SK-N-SH treated with all-trans-retinoic acid at 6 μM for 48 hours (cell line): ENCODE measurements at regions not wholly inside any gene's neighbourhood (a gene's known extent, or its start where the extent isn't known, plus 50 kb on each side); places are given as distances from the start of the nearest gene placed in this dataset.

ENCODE experiments used
- ATAC-seq: fragments of 200-7000 bp; cut with Tn5 transposase; 3 replicates; pipeline ENCODE4 v1.9.1; 2020; ENCODE audit warnings: mild to moderate bottlenecking, moderate library complexity
- ARNTL ChIP-seq: fragments of 450-650 bp; formaldehyde crosslinking; IDR thresholded peaks from 2 replicates; pipeline ENCODE4 v1.5.0; 2020; ENCODE audit warnings: low read depth, mild to moderate bottlenecking, moderate library complexity, borderline replicate concordance
- BACH2 ChIP-seq: fragments of 250-450 bp; sonication (Bioruptor Pico); IDR thresholded peaks from 2 replicates; pipeline ENCODE4 v1.9.0; 2021; ENCODE audit warnings: mild to moderate bottlenecking, borderline replicate concordance
- CREB5 ChIP-seq: fragments of 250-450 bp; sonication (Bioruptor Pico); IDR thresholded peaks from 2 replicates; pipeline ENCODE4 v1.5.1; 2020; ENCODE audit warnings: low read depth, mild to moderate bottlenecking, moderate library complexity
- CSRNP3 ChIP-seq: fragments of 250-450 bp; sonication (Bioruptor Pico); IDR thresholded peaks from 2 replicates; pipeline ENCODE4 v1.5.1; 2021; ENCODE audit warnings: mild to moderate bottlenecking, moderate library complexity
- ESRRG ChIP-seq: fragments of 250-450 bp; sonication (Bioruptor Pico); IDR thresholded peaks from 2 replicates; pipeline ENCODE4 v1.6.1; 2021; ENCODE audit warnings: mild to moderate bottlenecking
- GLIS3 ChIP-seq: fragments of 250-450 bp; sonication (Bioruptor Pico); IDR thresholded peaks from 2 replicates; pipeline ENCODE4 v1.5.0; 2020; ENCODE audit warnings: mild to moderate bottlenecking, moderate library complexity
- OSR1 ChIP-seq: fragments of 250-450 bp; sonication (Bioruptor Pico); IDR thresholded peaks from 2 replicates; pipeline ENCODE4 v1.8.0; 2022; ENCODE audit warnings: moderate library complexity, mild to moderate bottlenecking, inconsistent platforms
- PATZ1 ChIP-seq: fragments of 250-450 bp; sonication (Bioruptor Pico); IDR thresholded peaks from 2 replicates; pipeline ENCODE4 v1.8.0; 2020; ENCODE audit warnings: mild to moderate bottlenecking, moderate library complexity, borderline replicate concordance
- POU6F1 ChIP-seq: fragments of 250-450 bp; sonication (Bioruptor Pico); IDR thresholded peaks from 2 replicates; pipeline ENCODE4 v1.8.0; 2021; ENCODE audit warnings: low read depth, mild to moderate bottlenecking, moderate library complexity, borderline replicate concordance
- PPARA ChIP-seq: fragments of 250-450 bp; sonication (Bioruptor Pico); IDR thresholded peaks from 2 replicates; pipeline ENCODE4 v1.5.0; 2020; ENCODE audit warnings: mild to moderate bottlenecking, borderline replicate concordance
- RARB ChIP-seq: fragments of 250-450 bp; sonication (Bioruptor Pico); IDR thresholded peaks from 2 replicates; pipeline ENCODE4 v1.8.0; 2021; ENCODE audit warnings: mild to moderate bottlenecking, moderate library complexity
- TCF4 ChIP-seq: fragments of 250-450 bp; sonication (Bioruptor Pico); IDR thresholded peaks from 2 replicates; pipeline ENCODE4 v1.8.0; 2021; ENCODE audit warnings: mild to moderate bottlenecking, moderate library complexity, borderline replicate concordance
- TOX ChIP-seq: fragments of 250-450 bp; sonication (Bioruptor Pico); IDR thresholded peaks from 2 replicates; pipeline ENCODE4 v1.8.0; 2021; ENCODE audit warnings: mild to moderate bottlenecking, moderate library complexity, borderline replicate concordance
- ZFP3 ChIP-seq: fragments of 250-450 bp; sonication (Bioruptor Pico); IDR thresholded peaks from 2 replicates; pipeline ENCODE4 v1.5.0; 2020; ENCODE audit warnings: mild to moderate bottlenecking, moderate library complexity
- ZFP30 ChIP-seq: fragments of 450-650 bp; formaldehyde crosslinking; IDR thresholded peaks from 2 replicates; pipeline ENCODE4 v1.5.0; 2022; ENCODE audit warnings: mild to moderate bottlenecking, moderate library complexity
- ZNF565 ChIP-seq: fragments of 450-650 bp; formaldehyde crosslinking; conservative IDR thresholded peaks from 2 replicates; pipeline ENCODE4 v1.5.0; 2020; ENCODE audit warnings: low read depth, mild to moderate bottlenecking, moderate library complexity
- ZNF70 ChIP-seq: fragments of 450-650 bp; formaldehyde crosslinking; IDR thresholded peaks from 2 replicates; pipeline ENCODE4 v1.5.0; 2020; ENCODE audit warnings: mild to moderate bottlenecking, moderate library complexity
- ZNF8 ChIP-seq: fragments of 450-650 bp; formaldehyde crosslinking; IDR thresholded peaks from 2 replicates; pipeline ENCODE4 v1.5.0; 2020; ENCODE audit warnings: mild to moderate bottlenecking, moderate library complexity

- TF ChIP-seq BACH2 (CRISPR knock-in tag), result no peak
- TF ChIP-seq CREB5 (CRISPR knock-in tag), result no peak
- TF ChIP-seq ZNF565 (CRISPR knock-in tag), result no peak
- no peak for TF ChIP-seq POU6F1 (CRISPR knock-in tag)
- no peak for TF ChIP-seq PPARA (CRISPR knock-in tag)
- TF ChIP-seq ARNTL (CRISPR knock-in tag), result no peak
- no peak for TF ChIP-seq ZFP30 (CRISPR knock-in tag)
- no peak for ATAC-seq
Measured at GRCh38 chr1:104807590-104807989, 1057.9 kb downstream of the AMY1C start.

GRCh38 chr1:104825401-104825800, 1075.7 kb downstream of the AMY1C start:
- ATAC-seq, result no peak
- TF ChIP-seq CSRNP3 (CRISPR knock-in tag) (no peak), PATZ1 (CRISPR knock-in tag) (no peak), RARB (no peak), ZNF565 (CRISPR knock-in tag) (no peak), TCF4 (no peak), ZFP3 (CRISPR knock-in tag) (no peak), TOX (CRISPR knock-in tag) (no peak), OSR1 (CRISPR knock-in tag) (no peak), GLIS3 (CRISPR knock-in tag) (no peak), ESRRG (CRISPR knock-in tag) (no peak), CREB5 (CRISPR knock-in tag) (no peak), POU6F1 (CRISPR knock-in tag) (no peak), ARNTL (CRISPR knock-in tag) (no peak), ZFP30 (CRISPR knock-in tag) (no peak)

GRCh38 chr1:104830534-104830933, 1080.8 kb downstream of the AMY1C start:
- no peak for ATAC-seq
- TF ChIP-seq POU6F1 (CRISPR knock-in tag) (no peak), ZNF70 (CRISPR knock-in tag) (no peak), BACH2 (CRISPR knock-in tag) (no peak), ZNF8 (CRISPR knock-in tag) (no peak), ZFP30 (CRISPR knock-in tag) (no peak), ZNF565 (CRISPR knock-in tag) (no peak)
